ENCODE measurements at regions not wholly inside any gene's neighbourhood (a gene's known extent, or its start where the extent isn't known, plus 50 kb on each side); places are given as distances from the start of the nearest gene placed in this dataset.

GRCh38 chr3:29077356-29077755, 203.5 kb upstream of the RBMS3 start:
- Mint-ChIP-seq H3K36me3 (ENCODE audit: low read depth, unreplicated experiment) (no peaks in the 10 kb centered on the region), H3K4me1 (ENCODE audit: unreplicated experiment) (no peaks in the 10 kb centered on the region), H3K9me3 (ENCODE audit: unreplicated experiment) (no peaks in the 10 kb centered on the region), H3K27ac (ENCODE audit: unreplicated experiment) (no peak overlapping the region), H3K27me3 (ENCODE audit: unreplicated experiment) (no peaks in the 10 kb centered on the region), H3K4me3 (ENCODE audit: unreplicated experiment) (no peak overlapping the region)
- TF ChIP-seq, protein P1, sequence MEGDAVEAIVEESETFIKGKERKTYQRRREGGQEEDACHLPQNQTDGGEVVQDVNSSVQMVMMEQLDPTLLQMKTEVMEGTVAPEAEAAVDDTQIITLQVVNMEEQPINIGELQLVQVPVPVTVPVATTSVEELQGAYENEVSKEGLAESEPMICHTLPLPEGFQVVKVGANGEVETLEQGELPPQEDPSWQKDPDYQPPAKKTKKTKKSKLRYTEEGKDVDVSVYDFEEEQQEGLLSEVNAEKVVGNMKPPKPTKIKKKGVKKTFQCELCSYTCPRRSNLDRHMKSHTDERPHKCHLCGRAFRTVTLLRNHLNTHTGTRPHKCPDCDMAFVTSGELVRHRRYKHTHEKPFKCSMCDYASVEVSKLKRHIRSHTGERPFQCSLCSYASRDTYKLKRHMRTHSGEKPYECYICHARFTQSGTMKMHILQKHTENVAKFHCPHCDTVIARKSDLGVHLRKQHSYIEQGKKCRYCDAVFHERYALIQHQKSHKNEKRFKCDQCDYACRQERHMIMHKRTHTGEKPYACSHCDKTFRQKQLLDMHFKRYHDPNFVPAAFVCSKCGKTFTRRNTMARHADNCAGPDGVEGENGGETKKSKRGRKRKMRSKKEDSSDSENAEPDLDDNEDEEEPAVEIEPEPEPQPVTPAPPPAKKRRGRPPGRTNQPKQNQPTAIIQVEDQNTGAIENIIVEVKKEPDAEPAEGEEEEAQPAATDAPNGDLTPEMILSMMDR (IDR thresholded peaks at IDR 0.05; ENCODE audit: unreplicated experiment): no peak
- no peak for DNase-seq (ENCODE audit: low spot score)

DNA sequence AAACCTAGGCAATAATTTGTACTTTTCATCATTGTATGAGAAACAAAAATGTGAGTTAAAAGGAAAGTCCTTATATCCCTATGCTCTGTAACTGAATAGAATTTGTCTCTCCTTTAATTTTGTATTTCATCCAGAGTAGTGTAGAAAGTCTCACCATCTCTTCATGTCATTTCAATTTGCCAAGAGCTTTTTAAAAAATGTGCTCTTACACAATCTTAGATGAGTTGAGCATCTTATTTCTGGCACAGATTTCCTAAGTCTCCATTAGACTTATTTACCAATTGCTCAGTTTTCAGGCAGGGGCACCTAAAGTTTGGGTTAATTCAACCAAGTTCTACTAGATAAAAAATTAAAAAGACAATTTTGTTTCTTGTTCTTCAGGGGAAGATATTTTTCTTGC, 201.5 kb upstream of the RBMS3 start:
- TF ChIP-seq, protein P1 (IDR thresholded peaks at IDR 0.05; ENCODE audit: unreplicated experiment): no peak
- Mint-ChIP-seq H3K36me3 (ENCODE audit: low read depth, unreplicated experiment) (no peaks in the 10 kb centered on the region), H3K27me3 (ENCODE audit: unreplicated experiment) (no peaks in the 10 kb centered on the region), H3K27ac (ENCODE audit: unreplicated experiment) (no peak overlapping the region), H3K4me3 (ENCODE audit: unreplicated experiment) (no peak overlapping the region), H3K4me1 (ENCODE audit: unreplicated experiment) (no peaks in the 10 kb centered on the region), H3K9me3 (ENCODE audit: unreplicated experiment) (no peaks in the 10 kb centered on the region)
- no peak for DNase-seq (ENCODE audit: low spot score)

DNA sequence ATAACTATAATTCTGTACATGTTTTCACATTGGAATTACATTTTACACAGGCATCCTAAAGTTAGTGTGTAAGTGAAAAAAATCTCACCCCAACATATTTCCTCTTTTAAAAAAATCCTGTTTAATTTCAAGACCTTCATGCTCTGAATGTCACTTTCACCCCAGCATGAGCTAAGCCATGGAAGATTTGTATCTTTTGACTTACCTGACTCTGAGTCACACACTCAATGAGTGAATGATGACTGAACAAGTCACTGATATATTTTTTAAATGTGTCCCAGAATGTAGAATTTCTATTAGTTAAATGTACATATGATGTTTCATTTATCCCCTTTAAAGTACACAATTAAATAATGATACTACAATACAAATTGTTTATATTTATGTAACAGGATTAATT, 199.9 kb upstream of the RBMS3 start:
- no peaks in the 10 kb centered on the region for H3K9me3 Mint-ChIP-seq (ENCODE audit: unreplicated experiment)
- TF ChIP-seq, protein P1 (IDR thresholded peaks at IDR 0.05; ENCODE audit: unreplicated experiment): no peak
- no peaks in the 10 kb centered on the region for H3K4me1 Mint-ChIP-seq (ENCODE audit: unreplicated experiment)
- no peaks in the 10 kb centered on the region for H3K27me3 Mint-ChIP-seq (ENCODE audit: unreplicated experiment)
- no peak overlapping the region for H3K27ac Mint-ChIP-seq (ENCODE audit: unreplicated experiment)
- no peak for DNase-seq (ENCODE audit: low spot score)
- H3K36me3 Mint-ChIP-seq (ENCODE audit: low read depth, unreplicated experiment): no peaks in the 10 kb centered on the region
- no peak overlapping the region for H3K4me3 Mint-ChIP-seq (ENCODE audit: unreplicated experiment)

DNA sequence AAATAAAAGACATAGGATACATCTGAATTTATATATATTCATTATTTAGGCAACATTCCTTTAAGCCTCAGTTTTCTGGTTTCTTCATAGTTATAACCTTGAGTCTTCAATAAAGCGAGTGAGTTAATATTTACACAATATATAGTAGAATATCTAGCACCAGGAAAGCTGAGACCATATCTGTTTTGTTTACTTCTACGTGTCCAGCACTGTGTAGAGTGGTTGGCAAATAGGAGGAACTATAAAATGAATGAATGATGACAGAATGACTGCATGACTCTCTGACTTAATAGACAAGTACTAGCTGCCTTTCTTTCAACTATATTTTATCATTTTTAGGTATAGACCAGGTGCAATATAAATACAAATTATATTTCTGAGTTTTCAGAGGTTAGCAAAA, 197.8 kb upstream of the RBMS3 start:
- no peak overlapping the region for H3K27ac Mint-ChIP-seq (ENCODE audit: unreplicated experiment)
- no peaks in the 10 kb centered on the region for H3K36me3 Mint-ChIP-seq (ENCODE audit: low read depth, unreplicated experiment)
- no peak overlapping the region for H3K4me3 Mint-ChIP-seq (ENCODE audit: unreplicated experiment)
- TF ChIP-seq, protein P1 (IDR thresholded peaks at IDR 0.05; ENCODE audit: unreplicated experiment): no peak
- H3K9me3 Mint-ChIP-seq (ENCODE audit: unreplicated experiment): no peaks in the 10 kb centered on the region
- no peaks in the 10 kb centered on the region for H3K4me1 Mint-ChIP-seq (ENCODE audit: unreplicated experiment)
- no peaks in the 10 kb centered on the region for H3K27me3 Mint-ChIP-seq (ENCODE audit: unreplicated experiment)
- no peak for DNase-seq (ENCODE audit: low spot score)

- Mint-ChIP-seq H3K4me3 (ENCODE audit: unreplicated experiment) (no peak overlapping the region), H3K9me3 (ENCODE audit: unreplicated experiment) (no peaks in the 10 kb centered on the region), H3K27ac (ENCODE audit: unreplicated experiment) (no peak overlapping the region), H3K36me3 (ENCODE audit: low read depth, unreplicated experiment) (no peaks in the 10 kb centered on the region), H3K4me1 (ENCODE audit: unreplicated experiment) (no peaks in the 10 kb centered on the region), H3K27me3 (ENCODE audit: unreplicated experiment) (no peaks in the 10 kb centered on the region)
- TF ChIP-seq, protein P1 (IDR thresholded peaks at IDR 0.05; ENCODE audit: unreplicated experiment): no peak
- DNase-seq (ENCODE audit: low spot score): no peak
These were observed 197.2 kb upstream of the RBMS3 start for GRCh38 chr3:29083676-29084075.
